GM20000 (cell line): ENCODE measurements at regions not wholly inside any gene's neighbourhood (a gene's known extent, or its start where the extent isn't known, plus 50 kb on each side); places are given as distances from the start of the nearest gene placed in this dataset.
"Not testable (repeated sequence)": the region's sequence is repeated elsewhere in the genome, so short reads cannot be mapped to it uniquely, and the experiment has no call there.

Experiments used
- DNase-seq: peaks from one replicate; pipeline ENCODE4 v3.0.0; 2012; ENCODE audit warnings: low spot score
- CTCF ChIP-seq: IDR thresholded peaks from 2 replicates; pipeline ENCODE4 v1.5.1; 2012; ENCODE audit warnings: mild to moderate bottlenecking, control low read depth; ENCODE audit errors: extremely low read depth, missing control alignments

DNA sequence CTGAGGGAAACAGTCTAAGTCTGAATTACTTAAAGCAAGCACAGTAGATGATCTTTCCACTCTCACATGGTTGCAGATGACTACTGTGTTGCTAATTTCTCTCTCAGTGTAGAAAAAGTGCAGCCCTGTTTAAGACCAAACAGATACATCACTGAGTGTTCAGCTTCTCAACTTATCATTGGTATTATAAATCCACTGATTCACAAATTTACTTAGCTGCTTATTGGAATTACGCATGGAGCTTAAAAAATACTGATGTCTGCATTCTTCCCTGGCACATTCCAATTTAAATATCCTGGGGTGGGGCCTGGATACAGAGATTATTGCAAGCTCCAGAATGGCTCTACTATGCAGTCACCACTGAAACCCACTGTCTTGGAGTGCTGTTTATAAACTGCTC is 411.2 kb downstream of the RND3 start:
- TF ChIP-seq CTCF, result no peak
- no peak for DNase-seq

DNA sequence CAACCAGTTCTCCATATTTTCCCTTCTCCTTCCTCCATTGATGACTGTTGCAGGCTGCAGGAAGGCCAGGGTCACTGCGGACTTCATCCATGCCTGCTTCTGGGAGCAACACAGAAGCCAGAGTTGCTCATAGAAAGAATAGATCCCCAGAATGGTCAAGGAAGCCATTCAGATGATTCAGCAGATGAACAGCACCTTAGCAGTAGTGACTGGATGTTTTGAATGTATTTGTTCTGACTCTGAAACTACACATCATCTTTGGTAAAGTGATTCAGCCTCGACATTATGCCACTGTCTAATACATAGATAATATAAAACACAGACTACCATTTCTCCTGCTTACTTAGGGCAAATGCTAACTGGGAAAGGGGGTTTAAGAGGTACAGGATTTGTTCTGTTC is 411.6 kb downstream of the RND3 start:
- TF ChIP-seq CTCF, result no peak
- no peak for DNase-seq

- no peak for DNase-seq
- TF ChIP-seq CTCF, result no peak
Measured at GRCh38 chr2:150066490-150066889, 421.0 kb downstream of the RND3 start.

DNA sequence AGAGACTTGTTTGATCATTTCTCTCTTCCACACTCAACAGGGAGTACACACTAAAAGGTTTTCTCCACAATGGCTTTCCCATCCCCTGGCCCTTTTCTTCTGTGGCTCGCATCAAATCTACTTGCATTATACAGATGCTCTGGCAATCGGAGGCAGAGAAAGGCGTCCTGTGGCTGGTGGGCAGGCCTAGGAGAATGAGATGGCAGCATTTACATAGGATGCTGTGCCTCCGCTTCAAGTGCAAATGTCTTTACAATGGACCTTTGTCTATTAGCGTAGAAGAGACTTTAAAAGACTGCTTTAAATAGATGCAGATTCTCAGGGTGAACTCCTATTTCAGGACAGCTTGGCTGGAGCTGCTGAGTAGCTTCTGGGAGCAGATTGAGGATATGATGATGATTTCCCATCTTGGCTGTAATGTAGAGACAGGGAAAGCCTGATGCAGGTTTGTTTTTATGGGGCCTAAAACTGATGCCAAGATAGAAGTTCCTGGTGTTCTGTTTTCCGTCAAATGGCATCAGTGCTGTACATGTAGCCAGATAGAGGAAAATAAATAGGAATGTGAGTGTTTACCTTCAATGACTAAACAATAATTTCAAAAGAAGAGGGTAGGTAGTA is 423.4 kb downstream of the RND3 start:
- DNase-seq, result no peak
- TF ChIP-seq CTCF, result no peak

DNA sequence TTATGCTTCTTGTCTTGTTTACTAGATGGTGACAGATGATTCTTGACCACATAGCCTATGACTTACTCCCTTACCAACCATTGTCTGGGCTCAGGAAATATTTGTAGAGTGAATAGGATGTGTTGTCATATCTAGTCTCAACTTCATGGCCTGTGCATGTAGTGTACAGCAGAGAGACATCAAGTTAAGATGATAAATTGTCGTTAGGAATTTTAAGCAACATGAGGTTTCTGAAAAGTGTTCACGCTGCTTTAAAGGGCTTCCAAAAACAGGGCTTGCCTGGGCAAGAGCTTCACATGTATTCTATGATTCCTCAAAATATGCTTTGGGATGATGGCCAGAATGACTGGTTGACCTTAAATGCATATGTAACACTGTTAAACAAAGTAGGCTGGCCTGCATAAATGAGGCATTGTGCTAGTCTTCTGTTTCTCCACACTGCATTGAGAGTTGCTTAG is 424.0 kb downstream of the RND3 start:
- DNase-seq, result no peak
- TF ChIP-seq CTCF, result no peak

GRCh38 chr2:150062416-150062815 is 425.1 kb downstream of the RND3 start:
- no peak for TF ChIP-seq CTCF
- no peak for DNase-seq

- DNase-seq, result no peak
- TF ChIP-seq CTCF, result no peak
Measured at GRCh38 chr2:150060341-150060740, 427.1 kb downstream of the RND3 start.

- not testable (repeated sequence) for DNase-seq
Measured at GRCh38 chr2:150059676-150060075, 427.8 kb downstream of the RND3 start.
